Panc1 (cell line): ENCODE measurements at regions not wholly inside any gene's neighbourhood (a gene's known extent, or its start where the extent isn't known, plus 50 kb on each side); places are given as distances from the start of the nearest gene placed in this dataset.

ENCODE experiments used
- ATAC-seq: fragments of 200-7000 bp; cut with Tn5 transposase; 2 replicates; pipeline ENCODE4 v1.9.1; 2020; ENCODE audit warnings: mild to moderate bottlenecking, moderate library complexity
- BruUV-seq: library from RNA; stranded (reverse); fragments of 400-500 nt; replicated peaks from 2 replicates; lab custom pipeline; 2021; lab: Mats Ljungman, UMichigan
- CTCF ChIA-PET: fragments of 300-600 bp; sonication (Branson Sonifier 250); formaldehyde crosslinking; loops from one replicate; lab custom pipeline; 2022; ENCODE audit warnings: antibody characterized with exemption; lab: Charles Lee
- POLR2A ChIA-PET: fragments of 300-600 bp; sonication (Branson Sonifier 250); formaldehyde crosslinking; loops from one replicate; lab custom pipeline; 2022; ENCODE audit warnings: antibody characterized with exemption; lab: Charles Lee
- DNase-seq: peaks from one replicate; pipeline ENCODE4 v3.0.0-alpha.2; 2010; ENCODE audit warnings: low read depth, low spot score
- H3K27ac ChIP-seq: 2 replicates; pipeline ENCODE4 v1.5.1; 2011; ENCODE audit warnings: mild to moderate bottlenecking, low read length, inconsistent platforms
- H3K27me3 ChIP-seq: fragments of 200-500 bp; sonication (Bioruptor generic); 2 replicates; pipeline ENCODE4 v1.6.0; 2014; ENCODE audit warnings: low read length, inconsistent platforms; ENCODE audit not compliant: control insufficient read depth, insufficient read depth
- H3K36me3 ChIP-seq: fragments of 200-500 bp; sonication (Bioruptor generic); 2 replicates; pipeline ENCODE4 v1.5.1; 2014; ENCODE audit warnings: inconsistent platforms, mild to moderate bottlenecking, low read length, moderate library complexity; ENCODE audit not compliant: control insufficient read depth, insufficient read depth
- H3K4me1 ChIP-seq: 2 replicates; pipeline ENCODE4 v1.5.1; 2011; ENCODE audit warnings: inconsistent platforms, mild to moderate bottlenecking, low read length, moderate library complexity; ENCODE audit not compliant: control insufficient read depth, insufficient read depth
- H3K4me3 ChIP-seq, 2 experiments: 2 replicates each; pipeline ENCODE4 v1.5.1; 2011 to 2012; ENCODE audit warnings: low read depth in 2 of 2, low read length in 2 of 2, mild to moderate bottlenecking in 2 of 2, inconsistent platforms in 1 of 2, moderate library complexity in 1 of 2
- H3K9me3 ChIP-seq: fragments of 200-500 bp; sonication (Bioruptor generic); 2 replicates; pipeline ENCODE4 v1.5.1; 2014; ENCODE audit warnings: low read depth, mild to moderate bottlenecking, inconsistent platforms, low read length, moderate library complexity; ENCODE audit not compliant: control insufficient read depth, insufficient read depth
- CTCF ChIP-seq: fragments of 450-650 bp; IDR thresholded peaks from 2 replicates; pipeline ENCODE4 v1.5.1; 2017; ENCODE audit warnings: mild to moderate bottlenecking
- POLR2AphosphoS5 ChIP-seq: IDR thresholded peaks from 2 replicates; pipeline ENCODE4 v1.6.1; 2012; ENCODE audit warnings: mild to moderate bottlenecking, low read depth, low read length, moderate library complexity
- REST ChIP-seq, 2 experiments: IDR thresholded peaks; 2 replicates each; pipeline ENCODE4 v1.6.1; 2011 to 2012; ENCODE audit warnings: low read depth in 2 of 2, control low read depth in 1 of 2, low read length in 1 of 2, mild to moderate bottlenecking in 1 of 2, moderate library complexity in 1 of 2; ENCODE audit not compliant: insufficient read depth in 1 of 2
- SIN3A ChIP-seq: IDR thresholded peaks from 2 replicates; pipeline ENCODE4 v1.6.1; 2012; ENCODE audit warnings: low read depth, mild to moderate bottlenecking, low read length, moderate library complexity, borderline replicate concordance; ENCODE audit not compliant: insufficient read depth
- TCF7L2 ChIP-seq: IDR thresholded peaks from 2 replicates; pipeline ENCODE4 v1.6.1; 2011; ENCODE audit warnings: mild to moderate bottlenecking, low read depth, low read length, inconsistent platforms
- in situ Hi-C: cut with HindIII; loops from 2 replicates; pipeline ENCODE4 v1.10.0; 2016; ENCODE audit warnings: low sequenced_read_pairs, low pct_unique_long_range_greater_than_20kb
- intact Hi-C: fragments of 100-400 bp; cut with micrococcal nuclease; formaldehyde crosslinking; loops from one replicate; pipeline ENCODE4 v1.10.0; 2022; ENCODE audit not compliant: unreplicated experiment

- Histone ChIP-seq H3K4me1 (no peaks in the 10 kb centered on the region), H3K27ac (no peak overlapping the region), H3K9me3 (no peaks in the 10 kb centered on the region), H3K27me3 (no peaks in the 10 kb centered on the region), H3K4me3 (no peak overlapping the region), H3K36me3 (no peaks in the 10 kb centered on the region)
- in situ Hi-C loops (no loop called here), intact Hi-C loops (no loop called here)
- DNase-seq (no peak), ATAC-seq (no peak)
- BruUV-seq = no TSS peak
- TF ChIP-seq TCF7L2 (no peak), SIN3A (no peak), POLR2AphosphoS5 (no peak)
- ChIA-PET POLR2A (no interaction called here), CTCF (no interaction called here)
Measured at GRCh38 chr2:16115291-16115690, 174.9 kb downstream of the MYCN start.

GRCh38 chr2:16114836-16115235 is 174.5 kb downstream of the MYCN start:
- ChIA-PET CTCF (no interaction called here), POLR2A (no interaction called here)
- Histone ChIP-seq H3K4me1 (no peaks in the 10 kb centered on the region), H3K4me3 (no peak overlapping the region), H3K27ac (no peak overlapping the region), H3K36me3 (no peaks in the 10 kb centered on the region), H3K9me3 (no peaks in the 10 kb centered on the region), H3K27me3 (no peaks in the 10 kb centered on the region)
- BruUV-seq = no TSS peak
- ATAC-seq (no peak), DNase-seq (no peak)
- TF ChIP-seq CTCF (no peak), TCF7L2 (no peak), SIN3A (no peak), POLR2AphosphoS5 (no peak), REST (IDR thresholded peaks at IDR 0.05; ENCODE audit: insufficient read depth in 1 of 2, low read depth in 2 of 2, low read length in 1 of 2) (no peak)
- in situ Hi-C loops (no loop called here), intact Hi-C loops (no loop called here)

- in situ Hi-C loops = no loop called here
- no peaks in the 10 kb centered on the region for H3K9me3 ChIP-seq
- BruUV-seq = no TSS peak
- no peaks in the 10 kb centered on the region for H3K36me3 ChIP-seq
- no peak for TF ChIP-seq REST (IDR thresholded peaks at IDR 0.05; ENCODE audit: insufficient read depth in 1 of 2, low read depth in 2 of 2, low read length in 1 of 2)
- no peak for ATAC-seq
- no peak overlapping the region for H3K27ac ChIP-seq
- ChIA-PET POLR2A (no interaction called here), CTCF (no interaction called here)
- no peaks in the 10 kb centered on the region for H3K4me1 ChIP-seq
- no peak overlapping the region for H3K4me3 ChIP-seq
- intact Hi-C loops = no loop called here
- H3K27me3 ChIP-seq = no peaks in the 10 kb centered on the region
- no peak for DNase-seq
Measured at GRCh38 chr2:16114070-16114469, 173.7 kb downstream of the MYCN start.
